Stimulated activated CD8-positive, alpha-beta memory T cell treated with anti-CD3 and anti-CD28 coated beads, Interleukin-4, amount 100 ng/mL, for 4 hours (primary cell): ENCODE measurements at regions not wholly inside any gene's neighbourhood (a gene's known extent, or its start where the extent isn't known, plus 50 kb on each side); places are given as distances from the start of the nearest gene placed in this dataset.
"Not testable (repeated sequence)": the region's sequence is repeated elsewhere in the genome, so short reads cannot be mapped to it uniquely, and the experiment has no call there.

Source experiments
- DNase-seq, 2 donors: peaks; one replicate each; pipeline ENCODE4 v3.0.0-alpha.2; 2020; ENCODE audit warnings: low read depth in 2 of 2, low spot score in 1 of 2

DNA sequence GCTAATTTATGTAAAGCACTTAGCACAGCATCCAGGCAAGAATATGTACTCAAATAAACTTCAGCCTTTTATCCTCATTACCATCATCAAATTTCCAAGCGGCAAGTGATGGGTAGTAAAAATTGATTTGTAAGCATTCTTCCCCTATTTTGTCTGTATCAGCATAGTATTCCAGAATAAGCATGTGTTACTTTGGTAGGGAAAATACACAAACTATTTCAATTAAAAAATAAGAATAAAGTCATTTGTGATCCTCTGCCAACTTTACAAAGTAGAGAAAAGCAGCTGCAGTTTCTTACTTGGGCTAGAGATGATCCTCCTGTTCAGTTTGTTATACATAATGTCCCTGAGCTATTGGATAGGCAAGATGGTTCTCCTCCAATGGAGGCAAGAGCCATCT lies 493.2 kb downstream of the ZEB2 start:
- DNase-seq: no peak

DNA sequence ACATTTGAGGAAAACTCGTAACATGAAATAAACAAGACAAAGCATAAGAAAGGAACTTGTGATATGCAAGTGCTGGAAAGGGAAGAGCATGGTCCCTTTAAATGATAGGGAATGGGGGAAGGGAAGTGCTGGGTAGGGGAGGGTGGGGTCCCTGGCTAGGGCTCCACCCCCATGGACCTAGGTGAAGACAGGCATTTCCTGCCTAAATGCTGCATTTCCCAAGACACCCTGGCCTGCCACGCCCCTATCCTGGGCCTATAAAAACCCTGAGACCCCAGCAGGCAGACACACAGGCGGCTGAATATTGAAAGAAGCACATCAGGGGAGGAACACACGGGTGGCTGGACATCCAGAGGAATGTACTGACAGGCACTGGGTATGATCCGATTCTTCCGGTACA lies 499.9 kb downstream of the ZEB2 start:
- no peak for DNase-seq

DNA sequence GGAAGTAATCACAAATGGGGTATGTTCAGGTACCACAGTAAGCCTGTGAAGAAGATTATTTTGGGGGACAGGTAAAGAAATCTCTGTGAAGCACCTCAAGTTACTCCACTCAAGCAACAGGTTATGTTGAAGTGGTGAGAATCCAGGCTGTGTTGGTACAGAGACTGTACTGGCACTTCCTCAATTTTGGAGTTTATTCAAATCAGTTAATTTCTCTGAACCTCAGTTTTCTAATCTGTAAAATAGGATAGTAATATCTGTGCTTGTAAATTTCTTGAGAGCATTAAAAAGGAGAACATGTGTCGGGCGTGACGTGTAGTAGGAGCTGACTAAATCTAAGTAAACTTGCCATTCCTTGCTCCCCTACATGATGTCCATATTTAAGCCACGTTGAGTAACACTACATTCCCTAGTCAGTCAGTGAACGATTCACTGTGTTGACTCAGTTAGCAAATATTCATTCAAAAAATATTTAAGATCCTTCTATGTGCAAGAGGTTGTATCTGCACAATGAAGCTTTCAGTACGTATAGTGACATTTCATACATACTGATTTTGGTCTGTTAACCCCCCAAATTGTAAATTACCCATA lies 504.2 kb downstream of the ZEB2 start:
- no peak for DNase-seq

DNA sequence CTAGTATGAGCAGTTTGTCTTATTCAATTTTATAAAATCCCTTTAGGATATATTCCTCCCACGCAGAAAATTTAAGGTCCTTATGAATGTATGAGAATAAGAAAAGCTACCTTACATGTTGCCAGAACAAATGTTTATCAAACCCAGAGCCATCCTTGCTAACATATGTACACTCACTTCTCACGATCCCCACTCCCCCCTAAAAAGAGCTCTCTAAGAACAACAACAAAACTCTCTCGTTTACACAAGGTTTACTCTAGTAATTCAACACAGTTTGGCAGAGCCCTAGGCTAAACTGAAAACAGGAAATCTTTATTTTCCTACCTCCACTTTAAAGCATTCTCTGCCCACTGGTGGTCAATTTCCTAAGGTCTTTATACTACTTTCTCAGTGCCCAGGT lies 504.9 kb downstream of the ZEB2 start:
- DNase-seq: no peak

DNA sequence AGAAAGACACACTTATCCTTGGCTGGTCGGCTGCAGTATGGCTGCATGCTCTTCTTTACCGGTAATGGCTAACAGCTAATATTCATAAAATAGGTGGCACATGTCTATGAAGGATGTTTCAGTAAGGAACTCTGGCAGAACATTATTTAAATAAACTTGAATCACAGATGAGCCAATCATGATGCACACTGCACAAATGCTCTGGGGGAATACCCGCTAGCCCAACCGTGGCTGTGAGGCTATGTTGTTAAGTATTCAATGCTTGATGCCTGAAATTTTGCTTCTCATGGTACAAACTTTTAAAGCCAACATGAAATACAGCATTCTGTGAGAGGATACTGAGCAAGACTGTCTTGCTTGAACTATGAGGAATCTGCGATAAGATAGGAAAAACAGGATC lies 505.8 kb downstream of the ZEB2 start:
- no peak for DNase-seq

DNA sequence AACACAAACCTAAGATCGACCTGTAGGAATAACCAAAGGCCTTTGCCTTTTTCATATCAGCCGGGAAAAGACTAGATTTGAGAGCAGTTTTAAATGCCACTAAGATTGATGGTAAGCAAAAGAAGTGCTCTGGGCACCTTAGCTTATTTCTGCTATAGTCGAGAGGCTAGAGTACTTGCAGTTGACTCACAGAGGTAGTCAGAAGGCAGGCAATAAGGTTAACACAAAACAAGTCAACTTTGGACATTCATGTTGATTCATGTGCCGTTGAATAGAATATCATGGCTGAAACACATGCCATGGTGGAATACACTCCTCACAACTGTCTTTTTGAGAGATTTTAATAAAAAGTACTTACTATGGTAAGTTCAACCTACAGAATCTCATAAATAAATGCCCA lies 507.6 kb downstream of the ZEB2 start:
- DNase-seq: no peak

DNA sequence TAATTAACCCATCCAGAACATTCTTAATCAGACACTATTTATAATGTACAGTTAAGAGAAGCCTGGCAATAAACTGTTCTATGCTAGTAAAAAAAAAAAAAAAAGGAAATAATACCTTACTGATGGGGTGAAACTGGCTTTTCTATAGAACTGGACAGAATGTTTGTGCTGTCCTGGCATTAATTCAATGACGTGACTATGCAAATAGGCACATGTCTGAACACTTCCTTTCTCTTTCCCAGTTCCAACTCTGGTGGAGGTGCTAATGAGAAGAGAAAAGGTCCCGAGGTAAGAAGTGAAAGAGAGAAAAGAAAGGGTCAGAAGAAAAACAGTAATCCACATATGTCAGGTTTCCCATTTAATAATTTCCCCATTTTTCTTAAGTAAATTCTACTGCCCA lies 508.4 kb downstream of the ZEB2 start:
- DNase-seq: no peak

DNA sequence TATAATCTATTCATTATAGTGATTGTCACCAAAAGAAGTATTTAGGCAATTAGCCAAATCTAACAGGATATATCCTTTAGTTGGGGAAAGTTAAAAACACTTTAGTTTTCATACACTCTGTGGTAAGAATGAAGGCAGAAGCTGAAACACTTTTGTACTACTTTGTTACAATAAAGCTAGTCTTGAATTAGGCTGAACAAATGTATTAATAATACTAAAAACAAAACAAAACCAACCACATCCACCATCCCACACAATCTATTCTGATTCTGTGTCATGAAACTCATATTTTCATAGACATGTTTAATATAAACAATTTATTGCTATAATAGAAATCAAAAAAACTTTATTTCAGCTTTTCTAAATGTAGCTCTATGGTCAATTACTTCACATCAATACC lies 508.8 kb downstream of the ZEB2 start:
- no peak for DNase-seq

DNA sequence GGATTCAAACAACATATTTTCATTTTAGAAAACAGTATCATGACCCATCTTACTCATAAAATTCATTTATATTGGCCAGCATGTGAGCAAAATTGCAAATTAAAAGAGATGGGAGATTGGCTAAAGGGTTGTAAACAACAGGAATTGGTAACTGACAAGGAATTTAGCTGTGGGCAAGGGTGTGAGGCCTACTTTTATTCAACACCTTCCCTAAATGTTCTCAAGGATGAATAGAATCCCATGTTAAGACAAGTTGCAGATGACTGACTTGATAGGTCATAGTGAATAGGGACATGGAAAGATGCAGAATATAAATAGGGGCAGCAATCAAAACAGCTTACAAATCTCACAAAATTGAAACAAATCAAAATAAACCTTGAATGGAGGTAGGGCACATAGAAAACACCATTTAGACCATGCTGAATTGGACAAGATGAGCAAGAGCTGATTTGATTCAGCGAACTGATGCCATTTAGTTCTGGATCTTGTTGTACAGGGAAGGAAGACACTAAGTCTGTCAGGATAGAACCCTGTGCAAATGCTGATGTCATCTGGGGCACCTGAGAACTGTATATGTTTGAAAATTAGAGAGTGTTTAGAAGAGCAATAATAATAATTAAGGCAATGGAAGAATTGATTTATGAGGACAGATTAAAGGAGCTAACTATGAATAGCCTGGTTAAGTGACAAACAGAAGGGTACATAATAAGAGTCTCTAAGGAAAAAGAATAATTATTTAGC lies 509.7 kb downstream of the ZEB2 start:
- DNase-seq: no peak

DNA sequence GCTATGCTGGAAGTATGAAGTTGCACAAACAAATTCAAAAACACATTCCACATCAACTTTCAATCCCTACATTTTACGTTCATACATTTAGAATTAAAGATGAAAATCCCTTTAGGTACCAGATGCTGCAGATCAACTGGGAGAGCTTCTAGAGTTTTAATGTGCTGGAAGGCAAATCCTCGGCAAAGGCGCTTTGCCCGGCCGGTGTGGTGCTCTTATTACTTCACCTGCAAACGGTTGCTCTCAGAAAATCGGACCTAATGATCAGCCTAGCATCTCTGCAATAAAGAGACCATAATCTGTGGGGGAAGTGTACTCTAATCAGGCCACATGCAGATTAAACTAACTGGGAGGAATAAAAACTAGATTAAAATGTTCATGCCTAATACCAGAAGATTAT lies 513.8 kb downstream of the ZEB2 start:
- DNase-seq: no peak

DNA sequence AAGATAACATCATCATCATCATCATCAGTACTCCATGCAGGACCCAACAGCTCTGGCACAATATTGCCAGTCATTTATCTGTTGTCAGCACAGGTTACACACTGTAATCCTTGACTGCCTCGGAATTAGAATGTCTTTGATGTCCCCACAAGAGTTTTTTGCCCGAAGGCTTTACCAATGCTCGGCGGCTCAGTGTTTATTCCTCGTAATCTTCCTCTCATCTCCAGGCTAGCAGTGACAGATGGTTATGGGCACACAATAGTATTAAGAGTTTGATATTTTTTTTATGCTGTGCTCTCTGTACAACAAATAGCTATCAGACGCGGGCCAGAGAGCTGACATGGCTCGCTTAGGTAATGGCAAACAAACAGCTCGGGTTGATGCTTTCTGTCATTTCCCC lies 515.2 kb downstream of the ZEB2 start:
- no peak for DNase-seq

DNA sequence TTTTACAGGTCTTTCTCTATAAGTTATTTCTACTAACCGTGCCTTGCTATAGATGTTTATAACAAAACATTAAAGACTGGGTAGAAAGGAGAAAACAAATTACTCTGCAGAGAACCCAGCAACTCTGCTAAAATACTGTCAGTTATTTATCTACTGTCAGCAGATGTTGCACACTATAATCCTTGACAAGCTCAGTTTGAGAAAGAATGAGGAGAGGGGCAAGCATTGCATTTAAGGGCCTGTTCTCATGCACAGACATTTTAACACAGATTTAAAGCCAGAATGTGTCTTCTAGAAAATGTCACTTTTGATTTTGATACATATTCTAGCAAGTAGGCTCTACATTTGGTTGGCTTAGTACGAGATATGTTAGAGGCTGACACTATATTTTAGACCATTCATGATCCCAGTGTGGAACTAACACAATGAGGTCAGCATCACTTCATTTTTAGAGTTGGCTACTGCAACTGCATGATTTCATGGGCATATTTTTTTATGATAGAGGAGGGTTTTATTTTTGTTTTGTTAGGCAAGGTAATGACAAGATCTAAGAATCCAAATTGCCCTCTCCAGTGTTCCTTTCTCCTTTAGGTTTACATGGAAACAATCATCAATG lies 516.4 kb downstream of the ZEB2 start:
- no peak for DNase-seq

DNA sequence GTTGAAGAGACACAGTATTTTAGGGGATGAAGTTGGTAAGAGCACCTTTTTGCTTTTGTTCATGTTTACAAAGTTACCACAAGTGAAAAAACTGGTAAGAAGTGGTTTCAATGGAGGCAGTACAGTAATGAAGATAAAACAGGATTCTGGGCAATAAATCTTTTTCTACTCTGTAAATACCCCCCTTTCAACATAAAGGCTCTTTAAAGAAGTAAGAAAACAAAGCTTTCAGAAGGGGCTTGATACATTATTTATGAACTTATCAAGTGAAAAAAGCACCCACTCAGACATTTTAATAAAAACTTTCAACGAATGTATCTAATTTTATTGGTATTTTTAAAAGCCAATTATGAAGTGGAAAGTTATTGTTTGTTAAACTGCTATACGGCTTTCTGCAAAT lies 522.9 kb downstream of the ZEB2 start:
- DNase-seq: no peak

DNA sequence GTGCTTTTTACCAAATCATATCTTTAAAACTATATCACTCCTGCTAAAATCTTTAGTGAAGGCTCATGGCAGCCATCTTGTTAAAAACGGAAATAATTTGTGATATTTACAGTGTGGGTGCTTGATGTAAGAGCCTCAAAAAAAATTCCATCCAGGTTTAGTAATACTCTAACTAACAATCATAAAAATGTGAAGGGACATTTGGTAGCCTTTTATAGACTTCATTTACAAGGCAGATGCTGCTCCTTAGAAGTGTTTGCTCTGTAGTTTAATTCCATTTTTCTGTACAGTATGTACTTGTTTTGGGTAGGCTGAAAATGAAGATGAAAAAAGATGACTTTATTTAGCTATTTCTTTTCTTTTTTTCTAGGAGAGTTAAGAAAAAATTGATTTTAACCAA lies 525.0 kb downstream of the ZEB2 start:
- no peak for DNase-seq

DNA sequence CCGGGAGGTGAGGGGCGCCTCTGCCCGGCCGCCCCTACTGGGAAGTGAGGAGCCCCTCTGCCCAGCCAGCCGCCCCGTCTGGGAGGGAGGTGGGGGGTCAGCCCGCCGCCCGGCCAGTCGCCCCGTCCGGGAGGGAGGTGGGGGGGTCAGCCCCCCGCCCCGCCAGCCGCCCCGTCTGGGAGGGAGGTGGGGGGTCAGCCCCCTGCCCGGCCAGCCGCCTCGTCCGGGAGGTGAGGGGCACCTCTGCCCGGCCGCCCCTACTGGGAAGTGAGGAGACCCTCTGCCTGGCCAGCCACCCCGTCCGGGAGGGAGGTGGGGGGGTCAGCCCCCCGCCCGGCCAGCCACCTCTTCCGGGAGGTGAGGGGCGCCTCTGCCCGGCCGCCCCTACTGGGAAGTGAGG lies 528.3 kb downstream of the ZEB2 start:
- not testable (repeated sequence) for DNase-seq

DNA sequence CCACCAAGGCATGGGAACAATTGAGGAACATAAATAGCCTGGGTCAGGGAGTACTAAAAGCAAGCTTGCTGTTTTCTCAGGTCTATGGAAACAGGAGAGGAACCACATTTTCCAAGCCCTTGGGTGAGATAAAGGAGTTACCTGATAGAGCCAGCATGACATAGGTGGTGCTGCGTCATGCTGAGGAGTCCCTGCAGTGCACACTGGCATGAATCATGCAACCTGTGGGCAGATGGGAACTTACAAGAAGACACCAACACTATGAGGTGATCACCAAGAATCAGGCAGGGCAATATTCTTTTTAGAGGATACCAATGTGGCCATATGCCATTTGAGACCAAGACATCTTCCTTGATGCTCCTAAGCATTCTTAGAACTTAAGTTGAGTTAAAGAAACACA lies 531.8 kb downstream of the ZEB2 start:
- DNase-seq: no peak

DNA sequence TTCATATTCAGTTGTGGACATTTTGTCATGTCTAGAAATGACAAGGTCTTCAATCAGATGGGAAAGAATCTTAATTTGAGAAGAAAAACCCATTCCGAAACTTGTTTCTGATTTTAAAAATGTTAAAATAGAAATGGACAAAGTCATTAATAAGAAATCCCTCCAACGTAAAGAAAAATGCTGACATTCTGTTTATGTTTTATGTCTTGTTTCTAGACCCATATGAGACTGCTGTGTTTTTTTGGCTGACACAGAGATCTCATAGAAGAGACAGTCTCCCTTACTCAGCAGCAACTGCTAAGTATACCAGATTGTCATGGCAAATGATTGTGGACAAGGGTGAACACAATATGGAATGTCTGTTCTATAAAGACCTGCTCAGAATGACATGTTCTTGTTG lies 538.5 kb downstream of the ZEB2 start:
- DNase-seq: no peak

DNA sequence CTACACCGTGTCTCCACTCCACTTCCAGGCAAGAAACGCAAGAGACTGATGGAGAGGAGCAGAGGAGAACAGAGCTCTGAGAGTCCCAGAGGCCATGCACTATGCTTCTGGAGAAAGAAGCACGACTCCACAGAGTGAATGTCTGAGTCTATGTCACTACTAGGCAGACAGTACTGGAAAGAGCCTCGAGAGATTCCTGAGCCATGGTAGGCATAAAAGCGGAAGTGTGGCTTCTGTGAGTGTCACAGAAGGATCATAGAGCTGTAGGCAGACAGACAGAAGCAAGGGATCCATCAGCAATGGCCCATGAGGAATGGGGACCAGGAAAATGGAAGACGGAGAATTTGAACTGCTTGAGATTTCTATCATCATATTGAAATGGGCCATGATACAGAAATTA lies 542.6 kb downstream of the ZEB2 start:
- DNase-seq: no peak

DNA sequence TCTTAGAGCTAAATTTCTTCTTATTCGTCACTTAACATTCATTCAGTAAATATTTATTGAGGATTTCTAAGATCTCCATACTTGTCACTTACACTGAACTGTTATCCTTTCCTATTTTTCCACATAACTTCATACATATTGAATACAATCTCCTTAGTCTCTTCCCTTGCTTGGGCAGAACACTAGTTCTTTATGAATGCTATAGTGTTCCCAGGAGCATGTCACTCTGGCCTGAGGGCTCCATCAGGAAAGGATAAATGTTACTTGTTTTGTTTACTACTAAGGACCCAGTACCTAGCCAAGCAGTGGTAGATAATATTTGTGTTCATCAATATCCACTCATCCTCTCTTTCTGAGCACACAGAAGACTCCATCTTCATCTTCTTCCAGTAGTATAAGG lies 544.7 kb downstream of the ZEB2 start:
- no peak for DNase-seq

DNA sequence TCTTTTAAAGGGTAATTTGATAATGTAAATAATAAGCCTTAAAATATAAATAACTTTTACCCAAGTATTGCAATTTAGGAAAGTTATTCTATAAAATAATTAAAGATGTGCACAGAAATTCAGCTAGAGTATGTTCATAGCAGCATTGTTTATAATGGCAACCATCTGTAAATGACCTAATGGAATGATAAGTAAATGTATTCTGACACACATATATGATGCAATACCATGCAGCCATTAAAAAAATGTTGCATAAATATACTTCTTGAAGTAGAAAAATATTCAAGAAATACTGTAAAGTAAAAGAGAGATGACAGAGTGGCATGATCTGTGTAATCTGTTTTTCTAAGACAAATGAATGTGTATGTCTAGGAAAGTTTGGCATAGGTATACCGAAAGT lies 545.7 kb downstream of the ZEB2 start:
- no peak for DNase-seq

DNA sequence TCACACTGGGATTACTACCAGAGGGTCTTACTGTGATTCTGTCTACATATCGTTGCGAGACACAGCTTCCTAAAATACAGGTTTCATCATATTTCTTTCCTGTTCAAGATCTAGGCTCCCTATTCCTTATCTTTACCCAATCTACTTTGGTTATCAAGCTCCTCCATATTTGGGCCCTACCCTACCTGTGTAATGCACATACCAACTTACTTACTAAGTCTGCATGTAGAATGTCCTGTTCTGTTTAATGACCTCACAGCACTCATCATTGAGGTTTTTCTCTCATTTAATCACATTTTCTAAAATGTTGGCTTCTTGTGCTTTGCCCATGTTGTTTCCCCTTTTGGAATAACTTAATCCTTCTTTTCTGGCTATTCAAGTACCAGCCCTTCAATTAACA lies 551.1 kb downstream of the ZEB2 start:
- no peak for DNase-seq

DNA sequence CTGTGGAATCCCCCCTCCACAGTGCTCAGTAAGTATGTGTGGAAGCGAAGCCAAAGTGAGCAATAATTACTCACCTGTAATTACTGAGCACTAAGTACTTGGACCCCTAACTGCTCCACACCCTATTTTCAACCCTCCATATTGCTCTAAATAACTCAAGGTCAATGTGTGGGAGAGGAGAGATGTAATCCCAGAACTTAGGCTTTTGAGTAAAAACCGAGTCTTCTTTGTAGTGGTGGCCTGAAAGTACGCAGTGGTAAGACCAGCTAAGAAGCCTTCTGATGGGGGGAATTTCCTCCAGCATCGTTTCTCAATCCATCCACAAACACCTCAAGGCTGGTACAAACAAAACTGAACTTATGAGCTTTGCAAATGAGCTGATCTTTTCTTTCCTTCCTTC lies 551.6 kb downstream of the ZEB2 start:
- DNase-seq: no peak
